SK-N-SH (cell line): ENCODE measurements at regions not wholly inside any gene's neighbourhood (a gene's known extent, or its start where the extent isn't known, plus 50 kb on each side); places are given as distances from the start of the nearest gene placed in this dataset.

ENCODE experiments used
- CTCF ChIA-PET: fragments of 300-600, 350-600 bp; formaldehyde crosslinking; extraction: SDS; loops from one replicate; lab custom pipeline; 2021; lab: Yijun Ruan, JAX
- POLR2A ChIA-PET: fragments of 350-600 bp; sonication (Branson Sonifier 250); formaldehyde crosslinking; extraction: SDS; loops from one replicate; lab custom pipeline; 2020; ENCODE audit warnings: antibody characterized with exemption, inconsistent platforms; lab: Yijun Ruan, JAX
- DNase-seq: peaks from one replicate; pipeline ENCODE4 v3.0.0; 2012
- H2AFZ ChIP-seq: fragments of 200-600 bp; sonication (generic); 2 replicates; pipeline ENCODE4 v1.8.1; 2016; ENCODE audit warnings: antibody characterized with exemption, mild to moderate bottlenecking, low read depth
- H3F3A ChIP-seq: fragments of 200-600 bp; sonication (generic); replicated peaks from 2 replicates; pipeline ENCODE3; 2016; ENCODE audit warnings: antibody characterized with exemption, mild to moderate bottlenecking; ENCODE audit not compliant: insufficient read depth
- H3K27ac ChIP-seq, 2 experiments: fragments of 200-500 bp in 1 of 2; fragments of 200-600 bp in 1 of 2; sonication (Bioruptor generic) in 1 of 2; sonication (generic), shearing (Covaris generic) in 1 of 2; 2 replicates each; pipeline versions ENCODE4 v1.5.1 to v1.6.1; 2014 to 2016; ENCODE audit warnings: low read depth in 2 of 2, inconsistent platforms in 1 of 2, low read length in 1 of 2, mild to moderate bottlenecking in 1 of 2, mixed read lengths in 1 of 2
- H3K27me3 ChIP-seq: fragments of 200-600 bp; sonication (generic), shearing (Covaris generic); 2 replicates; pipeline ENCODE4 v1.6.1; 2016; ENCODE audit warnings: mixed run types; ENCODE audit not compliant: insufficient read depth
- H3K36me3 ChIP-seq, 2 experiments: fragments of 200-500 bp in 1 of 2; fragments of 200-600 bp in 1 of 2; sonication (Bioruptor generic) in 1 of 2; sonication (generic) in 1 of 2; replicated peaks in 1 of 2; 2 replicates each; pipeline versions ENCODE3 to v1.5.1; 2014 to 2016; ENCODE audit warnings: low read length in 1 of 2, mild to moderate bottlenecking in 1 of 2; ENCODE audit not compliant: insufficient read depth in 2 of 2, control insufficient read depth in 1 of 2
- H3K4me1 ChIP-seq, 2 experiments: fragments of 200-500 bp in 1 of 2; fragments of 200-600 bp in 1 of 2; sonication (Bioruptor generic) in 1 of 2; sonication (generic), shearing (Covaris generic) in 1 of 2; 2 replicates each; pipeline versions ENCODE4 v1.5.1 to v1.6.1; 2014 to 2016; ENCODE audit warnings: low read depth in 1 of 2, low read length in 1 of 2, mixed run types in 1 of 2; ENCODE audit not compliant: insufficient read depth in 2 of 2, control insufficient read depth in 1 of 2
- H3K4me2 ChIP-seq: fragments of 200-600 bp; sonication (generic), shearing (Covaris generic); 2 replicates; pipeline ENCODE4 v1.6.1; 2017; ENCODE audit warnings: mixed run types
- H3K4me3 ChIP-seq, 2 experiments: fragments of 200-500 bp in 1 of 2; fragments of 200-600 bp in 1 of 2; sonication (Bioruptor generic) in 1 of 2; sonication (generic), shearing (Covaris generic) in 1 of 2; 2 replicates each; pipeline versions ENCODE4 v1.5.1 to v1.8.1; 2014 to 2016; ENCODE audit warnings: low read depth in 2 of 2, inconsistent platforms in 1 of 2, low read length in 1 of 2, mild to moderate bottlenecking in 1 of 2, mixed read lengths in 1 of 2, moderate library complexity in 1 of 2
- H3K79me2 ChIP-seq: fragments of 200-600 bp; sonication (generic); 2 replicates; pipeline ENCODE4 v1.8.1; 2017; ENCODE audit warnings: mild to moderate bottlenecking; ENCODE audit not compliant: insufficient read depth
- H3K9ac ChIP-seq: fragments of 200-600 bp; sonication (generic); 2 replicates; pipeline ENCODE4 v1.6.1; 2017; ENCODE audit warnings: mixed run types
- H3K9me2 ChIP-seq: fragments of 200-600 bp; sonication (generic); 2 replicates; pipeline ENCODE4 v1.6.1; 2017; ENCODE audit warnings: mixed run types
- H3K9me3 ChIP-seq: fragments of 200-600 bp; sonication (generic); 2 replicates; pipeline ENCODE4 v1.6.1; 2017; ENCODE audit warnings: mixed run types, mild to moderate bottlenecking, moderate library complexity
- H4K20me1 ChIP-seq: fragments of 200-600 bp; sonication (generic); 2 replicates; pipeline ENCODE4 v1.6.1; 2017; ENCODE audit warnings: mild to moderate bottlenecking, mixed run types; ENCODE audit not compliant: insufficient read depth
- CTCF ChIP-seq: fragments of 200-600 bp; sonication (generic); IDR thresholded peaks from 2 replicates; pipeline ENCODE4 v1.6.1; 2017; ENCODE audit warnings: antibody characterized with exemption, mild to moderate bottlenecking, moderate library complexity
- EP300 ChIP-seq, 2 experiments: IDR thresholded peaks; 2 replicates each; pipeline versions ENCODE4 v1.4.0 to v1.6.1; 2012; ENCODE audit warnings: borderline replicate concordance in 1 of 2, low read depth in 1 of 2, low read length in 1 of 2
- FOSL2 ChIP-seq: IDR thresholded peaks from 2 replicates; pipeline ENCODE4 v1.4.0; 2012; ENCODE audit warnings: low read depth, mild to moderate bottlenecking, moderate library complexity, borderline replicate concordance
- FOXM1 ChIP-seq: IDR thresholded peaks from 2 replicates; pipeline ENCODE4 v1.4.0; 2012; ENCODE audit warnings: low read depth, mild to moderate bottlenecking
- GABPA ChIP-seq: IDR thresholded peaks from 2 replicates; pipeline ENCODE4 v1.4.0; 2012; ENCODE audit warnings: low read depth, mild to moderate bottlenecking
- GATA2 ChIP-seq: sonication (generic); formaldehyde crosslinking; IDR thresholded peaks from 2 replicates; pipeline ENCODE4 v1.5.0; 2020; ENCODE audit warnings: mild to moderate bottlenecking, missing genetic modification reagents
- IRF3 ChIP-seq: fragments of 150-350 bp; IDR thresholded peaks from 2 replicates; pipeline ENCODE4 v1.6.1; 2016; ENCODE audit warnings: mild to moderate bottlenecking, low read depth, low read length
- MEF2A ChIP-seq: IDR thresholded peaks from 2 replicates; pipeline ENCODE4 v1.4.0; 2012; ENCODE audit warnings: low read depth, borderline replicate concordance
- MXI1 ChIP-seq: IDR thresholded peaks from 2 replicates; pipeline ENCODE4 v1.6.1; 2012; ENCODE audit warnings: mild to moderate bottlenecking, low read depth, low read length, improper control_type of control experiment
- NFIC ChIP-seq: IDR thresholded peaks from 2 replicates; pipeline ENCODE4 v1.4.0; 2012; ENCODE audit warnings: borderline replicate concordance
- PBX3 ChIP-seq: IDR thresholded peaks from 2 replicates; pipeline ENCODE4; 2012
- POLR2AphosphoS5 ChIP-seq: IDR thresholded peaks from 2 replicates; pipeline ENCODE4 v1.6.1; 2012; ENCODE audit warnings: low read depth, low read length
- RAD21 ChIP-seq: IDR thresholded peaks from 2 replicates; pipeline ENCODE4 v1.6.1; 2012; ENCODE audit warnings: mild to moderate bottlenecking, low read length
- RCOR1 ChIP-seq: fragments of 150-350 bp; IDR thresholded peaks from 2 replicates; pipeline ENCODE4 v1.6.1; 2017; ENCODE audit warnings: antibody characterized with exemption, low read length
- SIN3A ChIP-seq: IDR thresholded peaks from 2 replicates; pipeline ENCODE4 v1.6.1; 2012; ENCODE audit warnings: low read depth, mild to moderate bottlenecking, low read length, moderate library complexity, borderline replicate concordance
- SMC3 ChIP-seq: IDR thresholded peaks from 2 replicates; pipeline ENCODE4 v1.6.1; 2012; ENCODE audit warnings: low read depth, low read length, improper control_type of control experiment
- TCF12 ChIP-seq: IDR thresholded peaks from 2 replicates; pipeline ENCODE4 v1.4.0; 2012
- USF2 ChIP-seq: fragments of 150-350 bp; IDR thresholded peaks from 2 replicates; pipeline ENCODE4 v1.6.1; 2017; ENCODE audit warnings: antibody characterized with exemption, low read length, low read depth, borderline replicate concordance
- YY1 ChIP-seq: IDR thresholded peaks from 2 replicates; pipeline ENCODE4 v1.4.0; 2012; ENCODE audit warnings: low read depth, mild to moderate bottlenecking
- WGBS: methylation state at CpG from one replicate; pipeline ENCODE4 v1.1.6; 2017; ENCODE audit warnings: low lambda C conversion rate; 5-methylcytosine and 5-hydroxymethylcytosine counted together

- H3K4me1 ChIP-seq = no peaks in the 10 kb centered on the region
- no peaks in the 10 kb centered on the region for H3K27me3 ChIP-seq
- no peaks in the 10 kb centered on the region for H4K20me1 ChIP-seq
- 3% methylated on average over 5 of the region's 5 CpGs for WGBS
- no peaks in the 10 kb centered on the region for H3K9me2 ChIP-seq
- H3K79me2 ChIP-seq = no peaks in the 10 kb centered on the region
- no peak overlapping the region for H3K4me2 ChIP-seq
- POLR2A ChIA-PET = no interaction called here
- H3K4me3 ChIP-seq = no peak overlapping the region
- H3K27ac ChIP-seq = no peak overlapping the region
- TF ChIP-seq TCF12 (no peak), EP300 (IDR thresholded peaks at IDR 0.05; ENCODE audit: borderline replicate concordance in 1 of 2, low read depth in 1 of 2, low read length in 1 of 2) (no peak), USF2 (no peak), SMC3 (no peak), GABPA (no peak), POLR2AphosphoS5 (no peak), PBX3 (no peak), SIN3A (no peak)
- TF ChIP-seq, all 33 proteins: peak for 0
- H3K36me3 ChIP-seq = no peaks in the 10 kb centered on the region
- no peaks in the 10 kb centered on the region for H3K9me3 ChIP-seq
- CTCF ChIA-PET = no interaction called here
- H3K9ac ChIP-seq = no peak overlapping the region
- H2AFZ ChIP-seq = no peak overlapping the region
- H3F3A ChIP-seq = no peaks in the 10 kb centered on the region
- DNase-seq = no peak
Observed at GRCh38 chr3:5485427-5485826, 297.9 kb downstream of the EDEM1 start.

- no peak for TF ChIP-seq RAD21
- TF ChIP-seq MXI1 = no peak
- no peak for TF ChIP-seq NFIC
- no peak for TF ChIP-seq YY1
- no peak overlapping the region for H3K9ac ChIP-seq
- H3K9me3 ChIP-seq = no peaks in the 10 kb centered on the region
- ChIA-PET POLR2A (no interaction called here), CTCF (no interaction called here)
- no peak overlapping the region for H3K4me2 ChIP-seq
- no peaks in the 10 kb centered on the region for H3K4me1 ChIP-seq
- no peaks in the 10 kb centered on the region for H3K9me2 ChIP-seq
- no peaks in the 10 kb centered on the region for H4K20me1 ChIP-seq
- DNase-seq = no peak
- H3K4me3 ChIP-seq = no peak overlapping the region
- WGBS = 29% methylated on average over 7 of the region's 7 CpGs
- no peaks in the 10 kb centered on the region for H3F3A ChIP-seq
- no peaks in the 10 kb centered on the region for H3K79me2 ChIP-seq
- no peak overlapping the region for H3K27ac ChIP-seq
- no peaks in the 10 kb centered on the region for H3K36me3 ChIP-seq
- no peak overlapping the region for H2AFZ ChIP-seq
- no peaks in the 10 kb centered on the region for H3K27me3 ChIP-seq
Observed at GRCh38 chr3:5488771-5489170, 301.3 kb downstream of the EDEM1 start.

- Histone ChIP-seq H3K4me1 (no peaks in the 10 kb centered on the region), H3K4me3 (no peak overlapping the region), H3F3A (no peaks in the 10 kb centered on the region), H3K36me3 (no peaks in the 10 kb centered on the region), H3K9me2 (no peaks in the 10 kb centered on the region), H3K79me2 (no peaks in the 10 kb centered on the region), H3K9me3 (no peaks in the 10 kb centered on the region), H3K27ac (no peak overlapping the region), H3K9ac (no peak overlapping the region), H2AFZ (no peak overlapping the region), H3K4me2 (no peak overlapping the region), H4K20me1 (no peaks in the 10 kb centered on the region), H3K27me3 (no peaks in the 10 kb centered on the region)
- no peak for DNase-seq
- CTCF ChIA-PET = no interaction called here
- 2% methylated on average over 3 of the region's 3 CpGs for WGBS
- POLR2A ChIA-PET = no interaction called here
- no peak for TF ChIP-seq RAD21
- TF ChIP-seq GATA2 (CRISPR knock-in tag) = no peak
- no peak for TF ChIP-seq RCOR1
- TF ChIP-seq MEF2A = no peak
- TF ChIP-seq FOSL2 = no peak
- no peak for TF ChIP-seq NFIC
- TF ChIP-seq IRF3 = no peak
- no peak for TF ChIP-seq CTCF
- TF ChIP-seq FOXM1 = no peak
- TF ChIP-seq USF2 = no peak
Observed at GRCh38 chr3:5489536-5489935, 302.0 kb downstream of the EDEM1 start.
